HT1080 (cell line): ENCODE measurements at regions not wholly inside any gene's neighbourhood (a gene's known extent, or its start where the extent isn't known, plus 50 kb on each side); places are given as distances from the start of the nearest gene placed in this dataset.

Experiments used
- DNase-seq: peaks from one replicate; pipeline ENCODE4 v3.0.0-alpha.2; 2015; ENCODE audit warnings: low read depth

DNA sequence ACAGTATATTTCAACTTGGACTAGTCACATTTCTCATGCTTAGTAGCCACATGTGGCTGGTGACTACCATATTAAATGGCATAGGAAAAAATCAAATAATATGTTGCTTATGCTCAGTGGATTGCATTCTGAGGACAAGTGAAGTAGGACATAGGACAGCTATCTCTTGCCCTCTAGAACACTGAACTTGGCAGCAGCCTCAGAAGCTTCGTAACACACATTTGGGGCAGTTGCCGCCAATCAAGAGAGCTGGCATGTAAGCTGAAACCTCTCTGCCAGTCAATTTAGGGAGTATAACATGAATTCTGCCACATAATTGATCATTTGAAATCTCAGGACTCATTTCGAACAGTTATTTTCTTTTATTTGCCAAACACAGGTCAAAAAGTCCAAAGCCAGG lies 505.5 kb downstream of the MAT2B start:
- DNase-seq = no peak

DNA sequence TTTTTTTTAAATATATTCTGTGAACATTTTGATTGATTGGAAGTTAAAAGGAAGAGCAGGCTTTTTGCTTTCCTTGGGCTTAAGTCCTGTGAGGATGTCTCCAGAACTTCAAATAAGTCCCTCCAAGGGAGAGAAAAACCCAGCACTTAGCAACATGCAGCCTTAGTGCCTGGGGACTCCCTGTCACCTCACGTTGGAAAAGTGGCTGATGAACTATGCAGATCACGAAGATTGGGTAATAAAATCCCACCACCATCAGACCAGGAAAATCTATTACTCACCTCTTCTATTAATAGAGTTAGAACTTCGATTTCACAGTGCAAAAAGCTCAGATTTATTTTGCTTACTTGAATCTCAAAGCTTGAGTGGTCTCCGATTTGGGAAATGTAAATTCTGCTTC lies 507.0 kb downstream of the MAT2B start:
- DNase-seq = no peak

DNA sequence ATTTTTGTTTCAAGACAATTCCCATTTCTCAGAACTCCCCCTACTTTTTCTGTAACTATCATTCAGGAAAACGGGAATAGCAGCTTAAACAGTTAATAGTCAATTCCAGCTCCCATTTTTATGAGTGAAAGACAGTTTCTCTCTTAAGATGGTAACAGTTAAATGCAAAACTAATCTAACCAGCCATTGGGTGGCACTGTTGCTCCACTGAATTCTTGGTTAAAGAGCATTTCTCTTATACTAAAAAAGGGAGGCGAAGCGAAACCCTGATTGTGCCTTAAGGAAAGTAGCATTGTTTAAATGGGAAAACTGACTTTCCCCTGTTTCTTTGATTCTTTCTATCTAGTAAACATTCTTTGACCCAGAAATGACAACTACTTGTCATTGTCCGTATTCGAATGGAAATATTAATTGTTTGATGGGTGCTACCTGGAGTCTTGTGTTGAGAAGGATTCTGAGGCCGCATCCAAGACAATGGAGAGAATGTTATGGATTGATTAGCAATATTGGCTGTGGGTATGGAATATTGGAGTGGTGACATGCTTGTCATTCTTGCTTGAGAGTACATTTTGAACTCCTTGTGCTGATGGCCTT lies 507.8 kb downstream of the MAT2B start:
- DNase-seq = peak; percentile 63

DNA sequence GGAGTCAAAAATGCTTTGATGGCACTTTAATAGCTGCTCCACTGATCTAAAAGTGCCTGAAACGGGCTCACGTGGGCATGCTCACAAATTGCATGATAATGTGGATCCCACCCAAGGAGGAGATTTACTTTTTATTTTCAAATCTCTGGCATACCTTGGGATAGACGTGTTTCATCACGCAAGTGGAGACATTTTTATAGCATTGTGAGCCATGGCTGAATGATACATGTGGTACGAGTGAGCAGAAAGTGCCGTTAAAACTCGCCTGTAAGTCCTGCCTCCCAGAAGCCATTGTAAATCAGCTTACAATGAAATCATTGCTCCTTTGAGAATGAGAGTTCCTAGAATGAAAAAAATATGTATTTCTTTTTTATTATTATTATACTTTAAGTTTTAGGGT lies 514.7 kb downstream of the MAT2B start:
- DNase-seq = no peak

DNA sequence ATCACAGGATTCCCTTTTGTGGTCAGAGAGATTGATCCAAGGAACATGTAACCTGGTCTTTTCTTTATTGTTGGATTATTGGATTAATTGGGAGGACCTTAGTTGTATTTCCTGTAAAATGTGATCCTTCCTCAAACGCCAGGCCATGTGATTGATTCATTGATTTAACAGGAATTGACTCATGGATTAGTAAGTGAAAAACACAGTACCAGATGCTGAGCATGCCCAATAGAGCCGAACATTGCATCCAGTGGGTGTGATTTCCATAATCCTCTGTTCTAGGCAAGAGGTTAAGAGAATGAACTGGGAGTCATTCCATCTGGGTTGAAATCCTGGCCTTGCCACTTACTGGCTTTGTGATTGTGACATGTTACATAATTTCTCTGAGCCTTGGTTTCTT lies 522.3 kb downstream of the MAT2B start:
- DNase-seq = peak; percentile 21

DNA sequence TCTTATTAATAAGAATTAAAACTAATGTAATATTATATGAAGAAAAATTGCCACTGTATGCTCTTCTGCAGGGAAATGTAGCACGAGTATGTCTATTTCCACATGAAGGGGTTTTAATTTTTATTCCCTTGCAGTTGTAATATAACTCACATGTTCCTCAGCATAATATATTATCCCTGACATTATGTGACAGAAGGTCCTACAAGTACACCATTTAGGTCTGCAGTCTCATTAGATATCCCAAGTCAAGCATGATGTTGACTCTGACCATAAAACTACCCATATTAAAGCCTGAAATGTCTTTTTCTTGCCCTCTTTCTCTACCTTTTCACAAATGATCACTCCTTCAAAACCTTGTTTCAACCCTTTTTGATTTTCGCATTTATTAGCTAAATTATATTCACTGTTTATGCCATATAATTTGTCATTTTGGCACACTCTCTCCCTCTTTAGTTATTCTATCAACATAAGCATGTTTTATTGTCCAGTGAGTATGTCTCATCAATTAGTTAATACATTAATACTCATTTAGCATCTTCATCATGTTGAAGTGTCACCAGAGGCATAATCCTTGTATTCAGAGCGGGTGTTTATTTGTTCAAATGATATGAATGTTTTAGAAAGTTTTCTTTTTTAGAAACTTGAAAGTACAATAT lies 532.8 kb downstream of the MAT2B start:
- DNase-seq = no peak

DNA sequence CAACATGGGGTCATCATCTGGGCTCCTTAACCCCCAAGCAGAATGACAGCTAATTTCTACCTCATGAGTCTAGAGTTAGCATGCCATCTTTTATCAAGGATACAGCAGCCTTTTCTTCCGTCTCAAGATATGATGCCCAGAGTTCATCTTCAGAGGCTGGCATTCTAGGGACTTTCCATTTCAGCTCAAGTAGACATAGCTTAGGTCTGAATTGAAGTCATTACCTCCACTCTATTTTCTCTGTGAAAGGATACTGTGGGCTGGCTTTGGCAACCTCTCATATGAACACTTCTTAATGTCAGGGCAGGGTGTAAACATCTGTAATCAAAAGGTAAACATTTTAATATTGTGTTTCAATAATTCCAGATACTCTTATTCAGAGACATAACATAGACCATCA lies 535.7 kb downstream of the MAT2B start:
- DNase-seq = no peak

DNA sequence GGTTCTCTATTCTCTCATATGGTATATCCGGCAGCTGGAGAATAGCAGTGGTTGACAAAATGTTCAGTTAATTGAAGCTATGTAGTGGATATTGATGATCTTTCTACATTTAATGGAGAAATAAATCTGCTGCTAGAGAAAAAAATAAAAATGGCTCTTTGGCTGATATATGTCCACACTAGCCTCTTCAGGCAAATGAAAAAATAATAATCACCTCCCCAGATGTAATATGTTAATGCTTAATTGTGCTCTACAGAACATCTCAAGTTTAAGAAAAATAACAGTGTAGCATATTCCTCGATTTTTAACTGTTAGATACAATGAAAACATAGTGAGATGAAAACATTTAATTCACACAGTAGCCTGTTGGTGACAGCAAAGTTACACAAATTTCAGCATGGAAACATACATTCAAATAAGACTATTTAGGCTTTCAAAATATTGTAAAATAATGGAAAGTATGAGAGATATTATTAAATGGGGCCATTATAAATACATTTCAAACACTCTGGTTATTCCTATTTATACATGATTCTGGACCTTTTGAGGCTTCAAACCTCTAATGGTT lies 543.0 kb downstream of the MAT2B start:
- DNase-seq = no peak

DNA sequence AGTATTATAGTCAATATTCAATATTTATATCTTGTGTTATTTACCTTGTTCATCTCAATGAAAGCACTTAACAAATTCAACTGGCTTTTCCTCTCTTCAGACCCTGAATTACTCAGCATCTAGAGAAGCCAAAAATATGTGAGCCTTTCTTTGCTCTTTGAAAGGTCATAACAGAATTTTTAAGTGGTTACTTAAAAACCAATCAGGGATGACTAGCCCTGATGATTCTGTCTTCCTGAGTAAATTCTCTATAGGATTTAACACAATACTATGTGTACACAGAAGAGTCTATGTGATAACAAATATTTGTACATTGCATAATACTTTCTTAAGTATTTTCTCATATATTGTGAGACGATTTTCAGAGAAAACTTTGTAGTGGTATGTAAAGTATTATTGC lies 546.3 kb downstream of the MAT2B start:
- DNase-seq = no peak

DNA sequence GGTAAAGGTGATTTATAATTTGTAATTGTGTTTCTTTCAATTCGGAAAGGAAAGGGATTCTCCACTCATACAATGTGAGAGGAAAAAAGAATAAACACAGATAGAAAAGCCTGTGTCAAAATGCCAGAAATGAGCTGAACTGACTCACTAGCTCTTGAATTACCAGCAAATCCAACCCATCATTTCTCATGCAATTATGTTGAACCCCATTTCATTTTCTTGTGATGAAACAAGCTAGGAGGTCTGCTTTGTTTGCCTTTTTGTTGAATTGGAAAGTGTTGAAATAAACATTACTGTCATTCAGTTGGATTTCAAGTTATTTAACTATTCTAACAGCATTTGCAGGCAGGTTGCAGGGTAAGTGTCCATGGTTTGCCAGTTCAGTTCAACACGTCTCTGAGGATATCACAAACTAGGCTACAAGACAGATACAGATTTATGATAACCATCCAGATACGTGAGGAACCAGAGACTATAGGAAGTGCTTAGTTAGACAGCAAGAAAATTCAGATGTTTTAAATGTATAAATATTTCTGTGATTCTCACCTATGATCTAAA lies 547.2 kb downstream of the MAT2B start:
- DNase-seq = no peak

DNA sequence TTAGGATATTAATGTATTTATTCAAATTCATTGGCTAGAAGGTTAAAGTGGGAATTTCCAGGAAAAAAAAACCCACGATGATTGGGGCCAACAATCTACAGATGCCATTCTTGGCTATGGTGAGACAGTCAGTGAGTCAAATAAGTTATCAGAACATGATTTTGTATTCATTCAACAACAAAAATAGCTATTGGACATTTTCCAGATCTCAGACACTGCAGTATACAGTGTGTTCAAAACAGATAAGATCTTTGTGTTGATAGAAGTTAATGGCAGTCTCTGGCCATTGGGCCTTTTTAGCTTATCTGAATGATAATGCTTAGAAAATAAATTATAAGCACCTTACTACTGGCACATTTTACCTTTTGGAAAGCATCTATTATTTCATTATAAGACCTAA lies 547.7 kb downstream of the MAT2B start:
- no peak for DNase-seq

DNA sequence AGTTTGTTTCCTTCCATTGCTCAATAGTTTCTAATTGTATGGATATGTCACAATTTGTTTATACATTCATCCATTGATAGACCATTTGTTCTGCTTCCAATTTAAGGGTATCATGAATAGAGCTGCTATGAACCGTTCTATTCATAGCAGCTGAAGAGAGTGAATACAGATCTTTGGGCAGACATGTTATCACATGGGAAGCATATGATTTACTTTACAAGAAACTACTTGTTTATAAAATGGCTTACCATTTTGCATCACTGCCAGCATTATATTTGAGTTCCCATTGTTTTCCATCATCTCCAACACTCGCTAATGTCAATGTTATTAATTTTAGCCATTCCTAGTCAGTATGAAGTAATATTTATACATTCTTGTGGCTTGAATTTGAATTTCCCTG lies 549.0 kb downstream of the MAT2B start:
- DNase-seq = no peak

DNA sequence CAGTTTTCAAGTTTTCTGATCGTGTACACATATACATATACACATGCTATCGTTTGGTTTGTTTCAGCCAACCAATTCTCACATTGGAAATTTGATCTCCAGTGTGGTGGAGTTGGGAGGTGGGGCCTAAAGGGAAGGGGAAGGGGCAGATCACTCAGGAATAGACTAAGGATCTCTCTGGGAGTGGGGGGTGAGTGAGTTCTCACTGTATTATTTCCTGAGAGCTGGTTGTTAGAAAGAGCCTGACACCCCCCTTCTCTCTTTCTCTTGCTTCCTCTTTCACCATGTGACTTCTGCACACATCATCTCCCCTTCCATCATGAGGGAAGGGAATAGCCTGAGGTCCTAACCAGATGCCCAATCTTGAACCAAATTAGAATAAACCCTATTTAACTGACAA lies 551.7 kb downstream of the MAT2B start:
- DNase-seq = peak; percentile 8

DNA sequence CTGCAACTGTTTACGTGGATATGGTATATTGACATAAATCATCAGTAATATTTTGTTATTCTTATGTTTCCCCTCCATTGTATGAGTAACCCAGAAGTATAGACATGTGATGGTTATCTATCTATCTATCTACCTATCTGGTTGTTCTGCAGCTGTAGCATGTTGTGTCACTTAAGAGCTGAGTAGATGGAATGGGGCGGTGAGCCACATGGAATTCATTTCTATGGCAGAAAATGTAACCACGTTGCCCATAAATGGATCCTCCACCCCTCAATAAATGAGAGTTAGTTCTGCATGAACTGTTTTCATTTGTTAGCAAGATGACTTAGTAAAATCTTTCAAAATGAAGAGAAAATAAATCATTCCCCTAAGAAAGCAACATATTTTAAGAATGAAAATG lies 553.2 kb downstream of the MAT2B start:
- DNase-seq = no peak

DNA sequence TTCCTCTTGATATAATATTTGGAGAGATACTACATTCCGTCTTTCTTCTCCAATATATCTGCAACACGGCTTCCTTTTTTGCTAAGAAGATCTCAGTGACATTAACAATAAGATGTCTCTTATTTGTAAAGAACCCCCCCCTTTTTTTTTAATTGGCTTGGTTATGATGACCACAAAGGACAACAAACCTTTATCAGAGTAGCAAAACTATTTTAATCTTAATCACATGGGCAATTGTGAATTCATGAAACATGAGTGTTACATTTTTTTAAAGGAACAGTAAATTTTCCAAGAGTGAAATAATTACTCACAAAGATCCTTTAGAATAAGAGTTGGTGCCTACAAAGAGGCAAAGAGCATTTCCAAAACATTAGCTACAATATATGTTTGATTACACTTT lies 554.1 kb downstream of the MAT2B start:
- DNase-seq = no peak

DNA sequence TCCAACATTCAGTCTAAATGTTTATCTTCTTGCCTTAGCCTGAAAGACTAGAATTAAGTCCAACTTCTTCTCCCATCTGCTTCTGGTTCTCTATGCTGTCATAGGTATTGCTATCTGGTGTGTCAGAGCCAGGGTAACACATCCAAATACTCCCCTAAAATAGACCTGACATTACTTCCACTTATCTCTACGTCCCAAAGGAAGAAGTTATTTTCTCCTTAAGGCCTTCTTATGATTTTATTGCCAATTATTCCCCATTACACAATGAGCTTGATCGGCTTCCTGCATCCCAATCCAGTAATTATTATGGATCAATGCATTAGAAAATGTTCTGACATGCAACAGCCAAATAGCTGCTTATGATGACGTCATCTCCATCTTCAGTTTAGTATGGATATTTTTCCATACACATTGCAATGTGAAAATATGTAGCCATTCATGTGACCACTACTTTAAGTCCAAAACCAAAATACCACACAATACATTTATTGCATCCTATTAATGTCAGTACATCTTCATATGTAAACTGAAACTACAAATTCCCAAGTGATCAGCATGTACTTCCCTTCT lies 555.5 kb downstream of the MAT2B start:
- no peak for DNase-seq

DNA sequence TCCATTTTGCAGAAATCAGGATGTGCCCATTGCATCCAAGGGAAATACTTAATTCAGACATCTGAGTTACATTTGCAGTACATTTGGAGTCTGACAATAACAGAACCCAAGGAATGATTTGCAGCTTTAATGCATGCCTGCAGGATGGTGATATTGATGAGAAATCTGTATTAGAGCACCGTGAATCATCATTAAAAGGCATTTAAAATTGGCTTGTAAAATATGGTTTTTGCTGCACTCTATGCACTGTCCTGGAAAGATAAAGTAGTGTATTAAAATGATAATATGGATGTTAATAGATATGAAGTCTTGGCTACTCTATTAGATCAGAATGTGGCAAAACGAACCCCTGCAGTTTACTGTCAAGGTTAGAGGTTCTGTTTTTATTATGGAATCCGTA lies 556.9 kb downstream of the MAT2B start:
- no peak for DNase-seq

DNA sequence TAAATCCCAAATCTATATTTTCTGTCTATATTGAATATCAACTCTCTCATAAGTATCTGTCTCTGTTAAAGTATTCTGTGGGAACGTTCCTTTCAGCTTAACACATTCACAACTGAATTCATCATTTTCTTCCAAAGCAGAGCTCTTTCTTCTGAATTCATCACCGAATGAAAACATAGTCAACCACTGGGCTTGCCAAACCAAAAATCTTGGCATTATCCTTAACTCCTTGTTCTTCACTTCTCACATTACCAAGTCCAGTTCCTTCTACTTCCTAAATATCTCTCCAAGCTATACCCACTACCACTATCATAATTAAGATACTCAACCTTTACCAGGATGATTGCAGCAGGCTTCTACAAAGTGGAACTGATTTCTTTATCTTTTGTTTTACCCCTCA lies 559.8 kb downstream of the MAT2B start:
- DNase-seq = no peak

DNA sequence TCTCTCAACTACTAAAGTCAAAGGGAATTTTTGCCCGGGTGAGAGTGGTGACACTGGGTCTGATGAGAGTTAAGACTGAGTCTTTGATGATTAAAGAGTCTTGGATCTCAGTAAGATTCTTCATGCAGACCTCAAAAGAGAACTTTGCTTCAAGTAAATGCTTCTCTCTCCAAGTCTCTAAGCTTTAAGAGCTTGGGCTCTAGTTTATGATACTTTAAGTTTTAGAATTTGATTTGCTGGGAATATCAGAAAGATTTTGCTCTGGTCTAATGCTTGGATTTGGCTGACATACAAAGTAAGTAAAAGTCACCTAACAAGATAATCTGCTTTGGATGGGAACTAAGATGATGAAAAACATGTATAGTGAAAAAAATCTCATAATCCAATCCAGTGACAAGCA lies 566.3 kb downstream of the MAT2B start:
- no peak for DNase-seq

DNA sequence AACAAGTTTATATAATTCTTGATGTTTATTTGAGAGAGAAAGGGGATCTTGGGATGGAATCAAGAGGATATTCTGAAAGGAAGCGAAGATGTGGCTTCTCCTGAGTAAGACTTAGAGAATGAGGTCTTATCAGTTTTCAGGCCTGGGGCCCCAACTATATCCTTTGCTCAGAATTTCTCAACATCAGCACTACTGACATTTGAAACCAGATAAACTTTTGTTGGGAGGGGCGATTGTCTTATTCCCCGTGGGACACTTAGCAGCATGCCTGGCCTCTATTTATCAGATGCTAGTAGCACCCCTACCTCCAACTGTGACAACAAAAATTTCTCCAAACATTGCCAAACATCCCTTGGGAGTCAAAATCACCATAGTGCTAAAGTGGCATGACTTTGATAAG lies 567.7 kb downstream of the MAT2B start:
- no peak for DNase-seq

DNA sequence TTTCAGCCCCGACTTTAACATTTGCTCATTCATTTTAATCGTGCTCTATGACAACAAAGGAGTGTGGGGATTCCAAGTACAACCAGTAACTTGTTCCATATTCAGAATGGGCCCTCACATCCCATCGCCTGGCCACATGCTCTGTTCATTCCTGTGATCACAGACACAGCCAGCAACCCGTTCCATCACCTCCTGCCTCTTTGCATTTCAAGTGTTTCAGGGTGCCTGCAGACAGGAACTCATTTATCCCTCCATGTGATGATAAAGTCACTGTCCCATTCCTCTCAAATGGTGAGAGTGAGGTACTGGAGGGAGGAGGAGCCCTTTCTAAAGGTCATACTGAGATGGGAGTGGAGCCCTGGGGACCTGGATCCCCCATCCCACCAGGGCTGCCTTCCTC lies 571.1 kb downstream of the MAT2B start:
- DNase-seq = no peak

DNA sequence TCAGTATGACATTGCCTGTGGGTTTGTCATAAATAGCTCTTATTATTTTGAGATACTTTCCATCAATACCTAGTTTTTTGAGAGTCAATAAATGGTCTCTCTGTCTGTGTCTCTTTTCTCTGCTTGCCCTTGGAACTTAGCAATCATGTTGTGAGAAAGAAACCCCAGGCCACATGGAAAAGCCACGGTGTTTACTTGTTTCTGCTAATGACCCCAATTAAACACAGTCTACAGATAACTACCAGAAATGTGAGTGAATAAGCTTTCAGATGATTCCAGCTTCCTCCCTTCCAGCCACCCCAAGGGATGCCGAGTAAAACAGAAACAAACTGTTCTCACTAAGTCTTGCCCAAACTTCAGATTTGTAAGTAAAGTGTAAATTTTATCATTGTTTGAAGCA lies 584.9 kb downstream of the MAT2B start:
- no peak for DNase-seq

DNA sequence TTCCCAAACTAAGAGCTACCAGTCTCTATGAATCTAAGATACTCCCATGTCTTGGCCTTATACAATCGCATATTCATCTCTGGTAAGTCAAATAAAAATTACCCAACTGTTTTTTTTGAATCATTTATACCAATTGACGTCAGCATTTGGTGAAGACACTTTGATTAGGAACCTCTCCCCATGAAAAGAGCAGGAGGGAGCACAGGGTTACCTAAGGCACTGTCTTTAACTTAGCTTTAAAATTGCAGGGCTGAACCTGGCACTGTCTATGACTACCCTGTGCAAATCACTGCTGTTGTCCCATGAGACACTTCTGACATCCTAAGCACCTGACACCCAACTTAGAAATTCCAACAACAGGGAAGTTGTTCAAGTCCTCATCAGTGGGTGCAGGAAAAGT lies 586.4 kb downstream of the MAT2B start:
- no peak for DNase-seq
